ENCODE measurements at regions not wholly inside any gene's neighbourhood (a gene's known extent, or its start where the extent isn't known, plus 50 kb on each side); places are given as distances from the start of the nearest gene placed in this dataset.

DNA sequence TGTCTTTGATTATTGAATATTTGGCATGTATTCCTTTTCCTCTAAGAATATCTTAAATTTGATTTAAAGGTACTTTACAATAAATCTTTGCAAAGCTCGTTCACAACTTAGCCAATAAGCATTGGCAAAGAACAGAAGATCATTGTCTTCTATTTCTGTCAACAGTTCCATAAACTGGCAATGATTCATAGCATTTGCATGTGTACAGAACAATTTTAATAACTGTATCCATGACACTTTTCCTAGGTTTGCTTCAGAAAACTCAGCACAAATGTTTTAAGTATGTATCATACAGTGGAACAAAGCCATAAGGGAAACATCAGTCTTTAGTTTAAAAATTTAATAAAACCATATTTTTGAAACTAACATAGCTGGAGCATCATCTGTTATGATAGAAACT lies 462.7 kb upstream of the RPS6KA3 start:
- H3K36me3 ChIP-seq (ENCODE audit: low read depth, missing control alignments) = no peaks in the 10 kb centered on the region
- no peaks in the 10 kb centered on the region for H3K4me1 ChIP-seq
- DNase-seq = no peak
- intact Hi-C loops (cut with DNase I; ENCODE audit: low total_unique reads) = no loop called here
- H3K9me3 ChIP-seq = no peaks in the 10 kb centered on the region
- H3K4me3 ChIP-seq = no peak overlapping the region
- no peak overlapping the region for H3K27ac ChIP-seq
- 64 to 65% methylated on average over 1 of the region's 1 CpG for WGBS, 2 donors
- no peaks in the 10 kb centered on the region for H3K27me3 ChIP-seq
- TF ChIP-seq, protein P1, sequence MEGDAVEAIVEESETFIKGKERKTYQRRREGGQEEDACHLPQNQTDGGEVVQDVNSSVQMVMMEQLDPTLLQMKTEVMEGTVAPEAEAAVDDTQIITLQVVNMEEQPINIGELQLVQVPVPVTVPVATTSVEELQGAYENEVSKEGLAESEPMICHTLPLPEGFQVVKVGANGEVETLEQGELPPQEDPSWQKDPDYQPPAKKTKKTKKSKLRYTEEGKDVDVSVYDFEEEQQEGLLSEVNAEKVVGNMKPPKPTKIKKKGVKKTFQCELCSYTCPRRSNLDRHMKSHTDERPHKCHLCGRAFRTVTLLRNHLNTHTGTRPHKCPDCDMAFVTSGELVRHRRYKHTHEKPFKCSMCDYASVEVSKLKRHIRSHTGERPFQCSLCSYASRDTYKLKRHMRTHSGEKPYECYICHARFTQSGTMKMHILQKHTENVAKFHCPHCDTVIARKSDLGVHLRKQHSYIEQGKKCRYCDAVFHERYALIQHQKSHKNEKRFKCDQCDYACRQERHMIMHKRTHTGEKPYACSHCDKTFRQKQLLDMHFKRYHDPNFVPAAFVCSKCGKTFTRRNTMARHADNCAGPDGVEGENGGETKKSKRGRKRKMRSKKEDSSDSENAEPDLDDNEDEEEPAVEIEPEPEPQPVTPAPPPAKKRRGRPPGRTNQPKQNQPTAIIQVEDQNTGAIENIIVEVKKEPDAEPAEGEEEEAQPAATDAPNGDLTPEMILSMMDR (IDR thresholded peaks at IDR 0.05) = no peak
- no peak for TF ChIP-seq POLR2A (IDR thresholded peaks at IDR 0.05)

DNA sequence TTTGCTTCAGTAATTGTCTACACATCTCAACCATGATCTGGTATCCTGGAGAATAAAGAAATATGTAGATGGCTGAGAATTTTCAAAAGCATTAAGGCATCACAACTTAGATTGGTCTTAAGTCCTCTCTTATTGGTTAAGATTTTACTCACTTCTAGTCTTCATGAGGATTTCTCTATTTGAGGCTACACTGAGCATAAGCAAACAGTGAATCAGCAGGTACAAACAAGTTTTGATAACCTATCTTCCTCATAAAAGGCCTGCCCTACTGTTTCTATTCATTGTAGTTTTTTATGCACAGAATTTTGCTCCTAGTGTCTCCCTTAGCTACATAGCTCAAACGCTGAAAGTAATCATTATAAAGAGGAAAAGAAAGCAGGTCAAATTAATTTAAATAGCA lies 460.7 kb upstream of the RPS6KA3 start:
- intact Hi-C loops (cut with DNase I; ENCODE audit: low total_unique reads) = no loop called here
- Histone ChIP-seq H3K9me3 (no peaks in the 10 kb centered on the region), H3K27ac (no peak overlapping the region), H3K4me1 (no peaks in the 10 kb centered on the region), H3K36me3 (ENCODE audit: low read depth, missing control alignments) (no peaks in the 10 kb centered on the region), H3K27me3 (no peaks in the 10 kb centered on the region), H3K4me3 (no peak overlapping the region)
- TF ChIP-seq, protein P1 (IDR thresholded peaks at IDR 0.05) = no peak
- no peak for TF ChIP-seq POLR2A (IDR thresholded peaks at IDR 0.05)
- no peak for DNase-seq
- WGBS, 2 donors = 47 to 58% methylated on average over 1 of the region's 1 CpG

DNA sequence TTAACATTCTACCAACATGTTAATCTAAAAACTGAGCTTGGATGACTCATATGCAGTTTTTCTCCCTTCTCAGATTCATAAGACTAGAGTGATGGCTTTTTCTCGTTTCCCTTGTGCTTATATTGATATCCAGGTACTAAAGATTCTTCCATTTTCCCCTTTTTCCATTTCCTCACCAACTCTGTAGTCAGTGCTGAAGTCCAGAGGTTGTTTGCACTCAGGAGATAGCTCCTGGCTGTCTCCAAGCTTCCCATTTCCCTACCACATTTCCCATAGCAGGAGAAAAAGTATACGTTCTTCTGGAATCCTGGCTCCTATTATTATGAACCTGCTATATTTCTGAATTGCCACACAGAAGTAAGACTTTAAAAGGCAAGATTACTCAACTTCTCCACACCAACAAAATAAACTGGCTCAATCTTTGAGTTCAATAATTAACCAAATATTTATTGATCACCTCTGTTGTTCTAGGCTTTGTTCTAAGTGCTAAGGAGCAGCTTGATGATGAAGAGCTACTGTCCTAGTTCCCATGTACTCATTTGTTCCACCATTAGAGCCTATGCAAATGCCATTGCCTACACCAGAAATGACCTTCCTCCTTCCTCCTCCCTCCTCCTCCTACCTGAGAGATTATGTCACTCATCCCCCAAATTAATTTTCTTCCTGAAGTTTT lies 454.4 kb upstream of the RPS6KA3 start:
- no peak overlapping the region for H3K4me3 ChIP-seq
- intact Hi-C loops (cut with DNase I; ENCODE audit: low total_unique reads) = no loop called here
- 88 to 91% methylated on average over 2 of the region's 2 CpGs for WGBS, 2 donors
- H3K9me3 ChIP-seq = no peaks in the 10 kb centered on the region
- H3K4me1 ChIP-seq = no peaks in the 10 kb centered on the region
- DNase-seq = no peak
- H3K27ac ChIP-seq = no peak overlapping the region
- no peak for TF ChIP-seq POLR2A (IDR thresholded peaks at IDR 0.05)
- TF ChIP-seq, protein P1 (IDR thresholded peaks at IDR 0.05) = no peak
- no peaks in the 10 kb centered on the region for H3K36me3 ChIP-seq (ENCODE audit: low read depth, missing control alignments)
- no peaks in the 10 kb centered on the region for H3K27me3 ChIP-seq

DNA sequence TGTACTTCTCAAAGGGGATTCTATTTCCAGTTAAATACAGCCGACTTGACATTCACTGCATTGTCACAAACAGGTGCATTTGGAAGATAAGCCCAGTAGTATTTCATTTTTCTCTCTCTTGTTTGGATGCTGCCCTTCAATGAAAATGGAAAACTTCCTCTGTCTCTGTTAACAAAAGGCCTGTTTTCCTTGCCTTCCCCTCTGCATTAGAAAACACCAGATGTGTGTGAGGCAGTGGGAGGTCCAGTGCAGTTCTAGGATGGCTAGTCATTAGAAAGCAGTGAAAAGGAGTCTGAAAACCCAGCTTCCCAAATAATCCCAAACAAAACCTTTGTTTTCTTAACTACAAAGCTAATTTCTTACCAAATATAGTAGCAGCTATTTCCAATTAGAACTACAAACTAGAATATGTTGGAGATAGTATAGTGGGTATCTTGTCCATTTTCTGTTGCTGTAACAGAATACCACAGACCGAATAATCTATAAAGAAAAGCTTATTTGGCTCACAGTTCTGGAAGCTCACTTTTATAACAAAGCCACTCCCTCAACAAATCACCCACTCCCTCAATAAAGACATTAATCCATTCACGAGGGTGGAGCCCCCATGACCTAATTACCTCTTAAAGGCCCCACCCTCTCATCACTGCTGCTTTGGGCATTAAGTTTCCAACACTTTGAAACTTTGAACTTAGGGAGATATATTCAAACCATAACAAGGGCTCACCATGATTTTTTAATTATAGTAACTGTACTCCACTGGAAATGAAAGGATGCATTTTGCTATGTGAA lies 452.1 kb upstream of the RPS6KA3 start:
- no peak for TF ChIP-seq POLR2A (IDR thresholded peaks at IDR 0.05)
- TF ChIP-seq, protein P1 (IDR thresholded peaks at IDR 0.05) = no peak
- no peaks in the 10 kb centered on the region for H3K27me3 ChIP-seq
- no peaks in the 10 kb centered on the region for H3K9me3 ChIP-seq
- H3K4me1 ChIP-seq = no peaks in the 10 kb centered on the region
- H3K36me3 ChIP-seq (ENCODE audit: low read depth, missing control alignments) = no peaks in the 10 kb centered on the region
- no peak overlapping the region for H3K4me3 ChIP-seq
- no peak for DNase-seq
- no peak overlapping the region for H3K27ac ChIP-seq
- 37 to 50% methylated on average over 3 of the region's 3 CpGs for WGBS, 2 donors
- intact Hi-C loops (cut with DNase I; ENCODE audit: low total_unique reads) = no loop called here
